HG03571 (cell line): ENCODE measurements at regions not wholly inside any gene's neighbourhood (a gene's known extent, or its start where the extent isn't known, plus 50 kb on each side); places are given as distances from the start of the nearest gene placed in this dataset.
"Not testable (repeated sequence)": the region's sequence is repeated elsewhere in the genome, so short reads cannot be mapped to it uniquely, and the experiment has no call there.

Experiments
- ATAC-seq: cut with Tn5 transposase; IDR thresholded peaks from one replicate; pipeline ENCODE4 v1.9.1; 2021; ENCODE audit not compliant: unreplicated experiment

GRCh38 chr1:177737456-177737855, 232.4 kb downstream of the SEC16B start:
- ATAC-seq: no peak

- ATAC-seq: no peak
Observed at GRCh38 chr1:177732178-177732577, 237.7 kb downstream of the SEC16B start.

- no peak for ATAC-seq
Observed at GRCh38 chr1:177729646-177730045, 240.2 kb downstream of the SEC16B start.

GRCh38 chr1:177723533-177723932, 246.3 kb downstream of the SEC16B start:
- ATAC-seq: no peak

GRCh38 chr1:177710696-177711620, 258.9 kb downstream of the SEC16B start:
- no peak for ATAC-seq

- ATAC-seq: no peak
Observed at GRCh38 chr1:177708406-177708805, 261.5 kb downstream of the SEC16B start.

- no peak for ATAC-seq
Observed at GRCh38 chr1:177706977-177707376, 262.9 kb downstream of the SEC16B start.

GRCh38 chr1:177705839-177706238, 264.0 kb downstream of the SEC16B start:
- ATAC-seq: no peak

GRCh38 chr1:177703888-177704446, 265.9 kb downstream of the SEC16B start:
- no peak for ATAC-seq

- ATAC-seq: no peak
Observed at GRCh38 chr1:177701654-177702353, 268.1 kb downstream of the SEC16B start.

- ATAC-seq: no peak
Observed at GRCh38 chr1:177700856-177701255, 269.0 kb downstream of the SEC16B start.

- ATAC-seq: no peak
Observed at GRCh38 chr1:177690996-177691395, 278.9 kb downstream of the SEC16B start.

GRCh38 chr1:177687544-177687943, 282.3 kb downstream of the SEC16B start:
- no peak for ATAC-seq

GRCh38 chr1:177686933-177687332, 282.9 kb downstream of the SEC16B start:
- ATAC-seq: no peak

- no peak for ATAC-seq
Observed at GRCh38 chr1:177669161-177669560, 300.7 kb downstream of the SEC16B start.

GRCh38 chr1:177665935-177666334, 303.9 kb downstream of the SEC16B start:
- ATAC-seq: no peak

GRCh38 chr1:177664742-177665141, 305.1 kb downstream of the SEC16B start:
- not testable (repeated sequence) for ATAC-seq

- no peak for ATAC-seq
Observed at GRCh38 chr1:177660188-177660587, 309.7 kb downstream of the SEC16B start.

- no peak for ATAC-seq
Observed at GRCh38 chr1:177659281-177659680, 310.6 kb downstream of the SEC16B start.

GRCh38 chr1:177656598-177656997, 313.3 kb downstream of the SEC16B start:
- no peak for ATAC-seq

GRCh38 chr1:177650947-177651346, 318.9 kb downstream of the SEC16B start:
- ATAC-seq: no peak

GRCh38 chr1:177648731-177649265, 321.1 kb downstream of the SEC16B start:
- ATAC-seq: no peak
